ENCODE measurements at regions not wholly inside any gene's neighbourhood (a gene's known extent, or its start where the extent isn't known, plus 50 kb on each side); places are given as distances from the start of the nearest gene placed in this dataset.

- DNase-seq = no peak
Measured at GRCh38 chr1:79110749-79111148, 104.2 kb upstream of the ADGRL4 start.

- no peak for DNase-seq
Measured at GRCh38 chr1:79109445-79109844, 102.9 kb upstream of the ADGRL4 start.

GRCh38 chr1:79105500-79105899 is 99.0 kb upstream of the ADGRL4 start:
- DNase-seq = no peak

- DNase-seq = no peak
Measured at GRCh38 chr1:79104617-79105016, 98.1 kb upstream of the ADGRL4 start.

GRCh38 chr1:79100385-79100784 is 93.9 kb upstream of the ADGRL4 start:
- no peak for DNase-seq

GRCh38 chr1:79090985-79091384 is 84.5 kb upstream of the ADGRL4 start:
- no peak for DNase-seq

GRCh38 chr1:79089946-79090345 is 83.4 kb upstream of the ADGRL4 start:
- no peak for DNase-seq

- DNase-seq = no peak
Measured at GRCh38 chr1:79082233-79082632, 75.7 kb upstream of the ADGRL4 start.

GRCh38 chr1:79079770-79080169 is 73.2 kb upstream of the ADGRL4 start:
- DNase-seq = no peak

- no peak for DNase-seq
Measured at GRCh38 chr1:79074975-79075374, 68.4 kb upstream of the ADGRL4 start.

GRCh38 chr1:79069828-79070227 is 63.3 kb upstream of the ADGRL4 start:
- DNase-seq = no peak

- no peak for DNase-seq
Measured at GRCh38 chr1:79059341-79059740, 52.8 kb upstream of the ADGRL4 start.

All from NCI-H1105 treated with DMSO at 0.1 percent for 48 hours (cell line).